GM21526 (cell line): ENCODE measurements at regions not wholly inside any gene's neighbourhood (a gene's known extent, or its start where the extent isn't known, plus 50 kb on each side); places are given as distances from the start of the nearest gene placed in this dataset.

ENCODE experiments used
- ATAC-seq: cut with Tn5 transposase; IDR thresholded peaks from one replicate; pipeline ENCODE4 v1.9.1; 2021; ENCODE audit warnings: moderate library complexity; ENCODE audit not compliant: unreplicated experiment, low FRiP score

DNA sequence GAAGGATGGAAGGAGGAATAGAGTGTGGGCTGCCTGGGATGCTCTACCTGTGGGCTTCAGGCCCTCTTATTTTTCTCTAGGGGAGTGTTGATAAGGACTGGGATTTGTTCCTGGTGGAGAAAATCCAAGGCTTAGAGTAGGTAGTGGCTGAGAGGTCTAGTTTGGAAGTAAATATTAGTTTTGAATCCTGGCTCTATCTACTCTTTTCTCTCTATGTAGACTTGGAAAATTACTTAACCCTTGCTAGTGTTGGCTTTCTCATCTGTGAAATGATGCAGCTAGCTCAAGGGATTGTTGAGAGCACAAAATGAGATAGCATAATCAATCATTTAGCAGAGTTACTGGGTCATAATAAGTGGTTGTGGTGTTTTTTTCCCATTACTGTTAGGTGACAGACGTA, 102.7 kb upstream of the MLIP start:
- ATAC-seq: no peak

DNA sequence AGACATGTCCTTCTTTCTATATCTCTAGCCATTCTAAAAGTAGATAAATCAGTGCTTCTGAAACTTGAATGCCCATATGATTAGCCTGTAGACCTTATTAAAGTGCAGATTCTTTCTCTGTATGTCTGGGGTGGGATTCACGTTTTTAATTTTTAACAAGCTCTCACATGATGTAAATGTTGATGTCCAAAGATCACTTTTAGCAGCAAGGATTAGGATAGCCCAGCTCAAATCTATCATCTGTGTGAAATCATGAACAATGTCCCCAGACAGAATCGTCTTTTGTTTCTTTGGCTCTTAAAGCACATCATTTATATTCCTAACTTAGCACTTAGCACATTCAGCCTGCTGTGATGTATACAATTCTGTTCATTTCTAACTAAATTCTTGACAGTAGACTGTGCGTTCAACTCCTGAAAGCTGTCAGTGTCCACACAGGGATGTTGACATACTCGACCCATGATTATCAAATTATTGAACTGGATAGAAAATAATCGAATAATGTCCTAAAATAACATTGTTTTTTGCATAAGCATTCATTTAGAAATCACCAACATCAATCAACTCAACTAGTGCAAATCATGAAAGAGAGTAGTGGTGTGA, 102.1 kb upstream of the MLIP start:
- no peak for ATAC-seq

DNA sequence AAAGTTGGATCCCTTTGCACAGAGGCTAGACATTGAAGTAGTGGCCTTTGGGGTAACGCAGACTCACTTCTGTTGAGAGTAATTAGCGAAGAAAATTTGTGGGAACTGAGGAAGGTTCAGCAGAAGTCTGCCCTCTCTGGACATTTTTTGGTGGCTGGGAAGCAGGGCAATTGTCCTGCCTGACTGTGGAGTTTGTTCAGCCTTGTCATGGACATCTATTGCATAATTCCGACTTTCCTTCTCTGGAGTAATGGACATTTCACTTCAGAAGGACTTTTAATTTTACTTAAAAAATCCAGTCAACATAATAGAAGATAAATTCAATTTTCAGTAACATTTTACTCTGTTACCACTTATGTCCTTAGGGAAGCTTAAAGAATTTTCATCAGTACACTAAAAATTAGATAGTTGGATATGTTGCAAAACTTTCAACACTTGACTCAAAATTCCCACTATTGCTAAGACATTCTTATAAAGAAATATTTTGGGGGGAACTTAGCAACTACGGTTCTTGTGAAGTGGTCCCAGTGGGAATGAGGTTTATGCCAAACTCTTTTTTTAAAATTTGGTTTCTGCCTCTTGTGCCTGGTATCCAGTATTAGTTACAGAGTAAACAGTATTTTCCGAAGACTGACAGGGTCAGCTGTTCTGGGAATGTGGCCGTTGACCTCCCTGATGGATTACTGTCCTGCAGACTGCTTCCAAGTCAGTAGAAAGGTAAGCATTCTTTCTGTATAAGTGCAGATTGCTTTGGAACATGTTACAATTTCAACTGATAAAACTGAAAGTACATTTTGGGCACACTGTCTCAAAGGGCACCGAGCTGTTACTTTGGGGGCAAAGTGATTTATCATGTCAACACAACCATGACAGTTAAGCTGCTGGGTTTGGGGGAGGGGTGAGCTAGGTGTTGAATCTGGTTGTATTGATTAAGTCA, 100.6 kb upstream of the MLIP start:
- ATAC-seq: no peak

DNA sequence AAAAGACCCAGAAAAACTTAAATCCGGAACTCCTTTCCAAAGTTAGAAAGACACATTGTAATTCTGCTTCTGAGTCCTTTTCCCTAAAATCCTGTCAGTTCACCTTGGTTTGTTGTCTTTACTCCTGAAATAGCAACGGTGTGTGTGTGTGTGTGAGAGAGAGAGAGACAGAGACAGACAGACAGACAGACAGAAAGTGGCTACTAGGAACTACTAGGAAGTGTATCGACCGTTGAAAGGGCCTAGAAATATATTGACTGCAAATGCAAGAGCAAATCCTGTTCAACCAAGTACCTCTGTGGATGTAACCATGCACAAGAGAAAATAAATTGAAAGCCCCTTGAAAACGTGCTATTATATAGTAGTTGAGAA, 100.0 kb upstream of the MLIP start:
- no peak for ATAC-seq

DNA sequence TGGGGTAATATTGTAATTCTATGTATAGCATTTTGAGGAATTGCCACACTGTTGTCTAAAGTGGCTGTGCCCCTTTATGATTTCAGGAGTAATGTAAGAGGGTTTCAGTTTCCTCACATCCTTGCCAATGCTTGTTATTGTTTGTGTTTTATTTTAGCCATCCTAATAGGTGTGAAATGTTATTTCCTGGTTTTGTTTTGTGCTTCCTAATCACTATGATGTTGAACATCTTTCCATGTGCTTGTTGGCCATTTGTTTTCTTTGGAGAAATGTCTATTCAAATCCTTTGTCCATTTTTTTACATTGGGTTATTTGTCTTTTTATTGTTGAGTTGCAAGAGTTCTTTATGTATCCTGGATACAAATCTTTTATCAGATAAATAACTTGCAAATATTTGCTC, 97.3 kb upstream of the MLIP start:
- ATAC-seq: no peak

DNA sequence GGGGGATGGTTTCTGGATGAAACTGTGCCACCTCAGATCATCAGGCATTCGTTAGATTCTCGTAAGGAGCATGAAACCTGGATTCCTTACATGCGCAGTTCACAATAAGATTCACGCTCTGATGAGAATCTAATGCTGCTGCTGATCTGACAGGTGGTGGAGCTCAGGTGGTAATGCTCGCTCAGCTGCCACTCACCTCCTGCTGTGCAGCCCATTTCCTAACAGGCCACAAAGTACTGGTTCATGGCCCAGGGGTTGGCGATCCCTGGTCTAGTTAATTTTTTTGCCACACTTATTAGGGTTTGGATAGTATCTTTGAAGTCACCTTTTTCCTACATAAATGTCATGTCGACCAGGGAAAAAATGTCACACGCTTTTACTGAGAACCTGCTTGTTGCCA, 96.8 kb upstream of the MLIP start:
- no peak for ATAC-seq

DNA sequence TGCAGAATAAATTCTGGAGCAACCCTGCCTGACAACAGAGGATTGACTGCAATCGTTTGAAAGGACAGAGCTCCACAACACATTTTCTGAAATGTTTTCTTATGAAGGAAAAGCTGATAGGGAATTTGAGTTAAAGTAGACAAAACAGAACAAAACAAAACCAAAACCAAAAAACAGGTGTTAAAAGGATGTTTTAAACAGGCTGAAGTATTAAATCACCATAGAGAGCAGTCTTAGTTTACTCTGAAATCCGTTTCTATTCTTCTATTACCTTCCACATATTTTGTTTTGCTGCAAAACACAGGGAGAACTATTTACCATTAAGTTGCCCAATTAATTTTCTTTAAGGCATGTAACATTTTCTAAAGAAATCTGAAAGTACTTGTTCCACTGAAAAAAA, 93.4 kb upstream of the MLIP start:
- ATAC-seq: no peak

DNA sequence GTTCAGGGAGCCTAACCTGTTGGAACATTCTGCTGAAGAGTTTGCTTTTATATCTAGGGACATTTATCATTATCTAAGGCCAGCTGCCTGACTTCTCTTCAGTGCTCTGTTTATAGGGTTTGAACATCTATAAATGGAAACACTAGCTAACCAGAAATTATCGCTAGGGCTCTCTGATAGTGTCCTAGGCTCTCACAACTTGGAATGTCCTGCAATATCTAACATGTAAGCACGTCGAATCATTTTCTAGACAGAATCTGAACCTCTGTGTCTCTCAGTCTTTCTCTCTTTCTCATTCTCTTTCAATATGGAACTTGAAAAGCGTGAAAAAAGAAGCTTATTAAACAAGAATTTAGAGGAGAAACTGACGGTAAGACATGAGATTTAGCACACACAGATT, 92.5 kb upstream of the MLIP start:
- ATAC-seq: no peak

DNA sequence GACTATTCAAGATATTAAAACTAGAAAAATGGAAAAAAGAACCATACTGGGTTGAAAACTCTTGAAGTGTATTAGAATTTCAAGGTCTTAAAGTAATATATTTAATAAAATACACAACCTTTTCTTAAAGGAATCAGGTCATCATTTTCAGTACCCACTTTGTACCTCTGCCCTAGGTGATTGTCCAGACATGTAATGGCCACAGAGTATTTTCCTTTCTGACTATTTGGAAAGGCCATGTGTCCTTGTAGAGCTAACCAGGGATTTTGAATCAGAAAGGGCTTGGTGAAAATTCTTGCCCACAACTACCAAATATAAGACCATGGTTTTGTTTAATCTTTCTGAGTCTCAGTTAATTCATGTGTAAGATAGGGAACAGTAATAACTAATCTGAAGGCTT, 91.4 kb upstream of the MLIP start:
- ATAC-seq: no peak

DNA sequence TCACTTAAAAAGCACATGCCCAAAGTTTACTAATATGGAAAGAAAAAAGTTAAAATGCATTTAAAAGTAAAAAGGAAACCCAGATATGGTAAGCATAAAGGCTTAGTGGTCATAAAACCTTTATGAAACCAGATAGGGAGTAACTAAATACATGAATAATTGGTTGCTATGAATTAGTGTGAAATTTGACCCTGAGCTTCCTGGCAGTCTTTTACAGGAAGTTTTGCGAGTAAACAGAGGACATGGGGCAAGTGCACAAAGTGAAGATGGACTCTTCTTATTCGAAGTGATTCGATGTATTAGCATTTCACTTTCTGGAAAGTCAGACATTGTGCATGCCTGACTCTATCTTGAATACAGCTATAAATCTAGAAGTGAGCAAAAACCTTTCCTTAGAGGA, 90.9 kb upstream of the MLIP start:
- no peak for ATAC-seq

DNA sequence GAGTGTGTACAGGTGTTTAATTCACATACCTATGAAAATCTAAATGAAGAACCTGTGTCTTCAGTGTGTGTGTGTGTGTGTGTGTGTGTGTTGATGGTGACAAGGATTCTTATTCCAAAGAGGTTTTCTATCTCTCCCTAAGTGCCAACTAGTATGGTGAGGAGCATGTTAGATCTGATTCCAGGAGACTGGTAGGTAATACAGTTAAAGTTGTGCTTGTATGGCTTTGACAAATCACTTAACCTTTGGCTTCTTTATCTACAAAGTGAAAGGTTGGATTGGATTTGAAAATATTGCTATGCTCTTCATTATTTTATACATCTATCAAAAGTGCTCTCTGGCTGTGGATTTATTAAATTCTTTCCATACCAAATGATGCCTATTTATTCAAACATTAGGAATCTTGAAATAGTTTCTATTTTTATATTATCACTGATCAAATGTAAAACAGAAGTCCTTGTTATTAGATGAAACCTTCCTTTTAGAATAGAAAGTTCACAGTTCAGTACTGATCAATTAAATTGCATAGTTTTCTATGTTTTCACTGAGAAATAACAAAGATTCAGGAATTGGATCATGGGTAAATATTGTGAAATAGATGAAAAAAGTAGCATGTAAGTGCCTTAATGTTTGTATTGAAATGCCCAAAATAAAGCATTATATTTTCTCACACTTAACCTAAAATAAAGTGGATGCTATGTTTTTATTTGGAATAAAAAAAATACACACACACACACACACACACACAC, 84.4 kb upstream of the MLIP start:
- no peak for ATAC-seq

DNA sequence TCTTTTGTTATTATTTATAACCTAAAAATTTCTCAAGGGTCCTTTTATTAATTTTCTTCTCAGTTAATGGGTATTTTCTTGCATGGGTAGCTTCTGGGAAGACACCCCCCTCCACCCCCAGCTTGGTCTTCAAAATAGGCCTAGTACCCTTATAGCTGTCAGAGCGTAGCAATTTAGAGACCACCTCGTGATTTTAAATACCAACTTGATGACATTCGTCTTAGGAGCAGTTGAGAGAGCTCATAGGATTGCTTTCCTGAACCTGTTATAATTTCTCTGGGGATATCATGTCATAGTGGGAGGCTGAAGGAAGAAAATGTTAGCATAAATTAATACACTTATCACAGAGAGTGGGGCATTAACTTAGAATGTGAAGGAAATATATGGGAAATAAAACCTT, 83.1 kb upstream of the MLIP start:
- ATAC-seq: no peak

DNA sequence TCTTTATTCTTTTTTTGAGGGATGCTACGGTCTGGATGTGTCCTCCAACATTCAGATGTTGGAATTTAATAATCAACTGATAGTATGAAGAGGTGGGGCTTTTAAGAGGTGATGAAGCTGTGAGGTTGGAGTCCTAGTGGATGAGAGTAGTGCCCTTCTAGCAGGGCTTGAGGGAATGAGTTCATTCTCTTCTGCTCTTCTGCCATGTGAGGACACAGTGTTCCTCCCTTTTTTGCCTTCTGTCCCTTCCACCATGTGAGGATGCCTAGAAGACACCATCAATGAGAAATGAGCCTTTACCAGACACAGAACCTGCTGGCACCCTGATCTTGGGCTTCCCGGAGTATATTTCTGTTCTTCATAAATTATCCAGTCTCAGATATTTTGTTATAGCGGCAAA, 82.1 kb upstream of the MLIP start:
- no peak for ATAC-seq

DNA sequence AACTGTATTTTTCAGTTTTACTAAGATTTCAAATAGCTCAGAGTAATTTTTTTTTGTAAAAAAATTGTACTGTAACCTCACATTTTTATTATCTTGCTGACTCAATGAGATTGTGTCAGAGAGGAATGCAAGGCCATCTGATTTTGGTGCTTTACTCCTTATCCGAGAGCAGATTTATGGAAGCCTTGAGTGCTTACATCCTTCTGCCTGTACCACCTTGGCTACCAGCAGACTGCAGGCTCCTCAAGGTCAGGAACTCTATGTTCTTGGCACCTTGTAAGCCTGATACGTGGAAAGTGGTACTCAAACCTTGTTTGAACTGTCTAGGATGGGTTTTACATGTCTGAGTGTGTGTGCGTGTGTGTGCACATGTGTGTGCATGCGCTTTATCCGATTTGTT, 80.1 kb upstream of the MLIP start:
- ATAC-seq: no peak

DNA sequence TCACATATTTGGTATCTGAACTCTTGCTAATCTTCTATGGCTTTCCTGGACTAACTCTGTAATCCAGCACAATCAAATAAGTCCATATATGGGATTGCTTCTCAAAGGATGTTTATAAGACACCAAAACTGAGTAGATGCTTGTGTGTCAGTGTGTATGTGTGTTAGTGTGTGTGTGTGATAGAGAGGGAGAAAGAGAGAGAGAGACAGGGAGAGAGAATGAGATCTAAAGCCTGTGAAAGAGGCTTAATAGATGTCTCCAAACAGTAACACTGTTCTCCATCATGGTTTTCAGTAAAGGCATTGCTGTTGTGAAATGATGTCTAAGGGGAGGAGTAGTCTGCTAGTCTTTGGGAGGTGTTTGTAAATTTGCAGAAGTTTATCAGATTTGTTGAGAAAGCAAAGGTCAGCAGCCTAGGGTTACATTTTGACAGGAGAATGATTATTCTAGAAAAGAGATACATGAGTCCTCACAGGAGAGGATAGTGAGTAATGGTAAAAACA, 73.9 kb upstream of the MLIP start:
- ATAC-seq: no peak

DNA sequence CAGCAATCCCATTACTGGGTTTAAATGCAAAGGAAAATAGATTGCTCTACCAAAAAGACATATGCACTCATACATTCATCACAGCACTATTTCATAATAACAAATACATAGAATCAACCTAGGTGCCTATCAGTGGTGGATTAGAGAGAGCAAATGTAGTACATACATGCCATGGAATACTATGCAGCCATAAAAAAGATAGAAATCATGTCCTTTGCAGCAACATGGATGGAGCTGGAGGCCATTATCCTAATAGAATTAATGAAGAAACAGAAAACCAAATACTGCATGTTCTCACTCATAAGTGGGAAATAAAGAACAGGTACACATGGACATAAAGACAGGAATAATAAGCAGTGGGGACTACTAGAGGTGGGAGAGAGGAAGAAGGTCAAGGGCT, 70.7 kb upstream of the MLIP start:
- no peak for ATAC-seq

DNA sequence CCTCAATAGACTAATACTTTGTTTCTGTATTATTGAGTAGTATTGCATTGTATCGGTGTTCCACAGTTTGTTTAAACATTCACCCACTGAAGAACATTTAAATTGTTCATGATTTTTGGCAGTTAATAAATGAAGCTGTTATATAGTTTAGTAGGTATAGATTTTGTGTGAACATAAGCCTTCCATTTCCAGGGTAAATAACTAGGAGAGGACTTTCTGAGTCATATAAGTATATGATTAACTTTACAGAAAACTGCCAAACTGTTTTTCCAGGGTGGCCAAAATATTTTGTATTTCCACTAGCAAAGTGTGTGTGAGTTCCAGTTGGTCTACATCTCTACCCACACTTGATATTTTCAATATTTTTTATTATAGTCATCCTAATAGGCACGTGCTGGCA, 70.0 kb upstream of the MLIP start:
- ATAC-seq: no peak

DNA sequence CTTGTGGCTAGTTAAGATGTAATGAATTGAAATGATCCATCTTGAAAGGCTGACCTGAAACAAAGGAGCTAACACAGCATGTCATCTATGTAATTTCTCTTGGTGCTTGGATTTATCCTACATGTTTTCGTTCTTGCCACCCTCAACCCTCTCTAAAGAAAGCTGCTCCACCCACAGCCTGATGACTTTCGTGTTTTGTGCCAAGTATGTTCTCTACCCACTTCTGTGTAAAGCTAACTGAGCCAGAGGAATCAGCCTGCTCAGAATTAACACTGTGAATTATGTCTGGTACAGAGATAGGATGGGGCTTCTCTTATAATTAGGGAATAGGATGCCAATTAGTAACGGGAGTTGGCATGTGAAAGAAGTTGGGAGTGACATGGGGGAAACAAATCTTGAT, 67.9 kb upstream of the MLIP start:
- ATAC-seq: no peak

DNA sequence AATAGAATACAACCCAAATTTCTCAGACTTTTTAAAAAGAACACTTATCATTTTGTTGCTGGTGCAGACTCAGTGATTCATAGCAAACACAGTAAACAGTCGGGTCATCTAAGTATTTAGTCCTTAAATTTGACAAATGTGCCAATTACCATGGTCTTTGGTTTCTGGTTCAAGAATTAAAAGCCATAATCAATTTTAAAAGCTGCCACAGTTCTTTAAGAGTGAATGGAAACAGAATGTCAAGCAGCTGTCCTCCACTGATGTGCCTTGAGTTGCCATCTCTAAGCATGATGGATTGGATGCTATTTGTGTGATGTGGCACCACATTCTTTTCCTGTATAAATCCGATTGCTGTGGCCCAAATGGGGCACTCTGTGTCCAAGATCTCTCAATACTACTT, 67.2 kb upstream of the MLIP start:
- no peak for ATAC-seq

DNA sequence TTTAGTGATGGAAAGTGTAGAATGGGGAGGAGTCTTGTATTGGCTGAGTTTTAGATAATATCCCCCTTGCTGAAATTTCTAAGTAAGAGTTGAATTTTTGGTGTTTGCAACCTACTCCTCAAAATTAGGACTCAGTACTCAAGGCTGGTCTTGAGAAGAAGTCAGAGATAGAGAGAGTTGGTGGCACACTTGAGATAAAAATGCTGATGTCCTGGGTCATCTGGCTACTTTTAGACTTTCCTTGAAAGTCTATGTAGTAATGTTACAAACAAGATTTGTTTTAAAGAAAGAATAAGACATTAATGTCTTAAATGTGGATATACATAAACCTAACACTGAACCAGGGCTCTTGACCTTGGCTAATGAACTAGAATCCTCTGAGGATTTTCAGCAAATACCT, 62.5 kb upstream of the MLIP start:
- ATAC-seq: no peak

DNA sequence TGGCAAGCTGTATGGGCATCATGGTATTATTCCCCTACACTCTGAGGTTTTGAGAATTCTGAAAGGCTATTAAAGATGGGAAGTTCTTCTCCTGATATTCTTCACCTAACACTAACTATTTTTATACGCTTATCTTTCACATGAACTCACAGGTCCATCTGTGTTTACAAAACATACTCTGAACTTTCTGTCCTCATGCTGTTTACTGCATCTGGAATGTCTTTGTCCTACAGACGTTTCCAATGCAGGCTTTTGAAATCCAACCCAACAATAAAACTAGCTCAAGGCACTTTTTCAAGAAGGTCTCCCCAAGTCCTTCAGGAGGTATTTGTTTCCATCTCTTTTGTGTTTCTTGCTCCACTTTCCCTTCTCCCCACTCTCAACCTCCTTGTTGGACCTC, 60.5 kb upstream of the MLIP start:
- no peak for ATAC-seq
